GM12873 (cell line): ENCODE measurements at regions not wholly inside any gene's neighbourhood (a gene's known extent, or its start where the extent isn't known, plus 50 kb on each side); places are given as distances from the start of the nearest gene placed in this dataset.

Experiments
- TF ChIP-seq, protein P1 (sequence below): IDR thresholded peaks from 2 replicates; pipeline ENCODE4 v1.5.1; 2012; ENCODE audit warnings: low read depth, mild to moderate bottlenecking, moderate library complexity, low read length, control low read depth; ENCODE audit not compliant: insufficient read depth; ENCODE audit errors: missing control alignments

DNA sequence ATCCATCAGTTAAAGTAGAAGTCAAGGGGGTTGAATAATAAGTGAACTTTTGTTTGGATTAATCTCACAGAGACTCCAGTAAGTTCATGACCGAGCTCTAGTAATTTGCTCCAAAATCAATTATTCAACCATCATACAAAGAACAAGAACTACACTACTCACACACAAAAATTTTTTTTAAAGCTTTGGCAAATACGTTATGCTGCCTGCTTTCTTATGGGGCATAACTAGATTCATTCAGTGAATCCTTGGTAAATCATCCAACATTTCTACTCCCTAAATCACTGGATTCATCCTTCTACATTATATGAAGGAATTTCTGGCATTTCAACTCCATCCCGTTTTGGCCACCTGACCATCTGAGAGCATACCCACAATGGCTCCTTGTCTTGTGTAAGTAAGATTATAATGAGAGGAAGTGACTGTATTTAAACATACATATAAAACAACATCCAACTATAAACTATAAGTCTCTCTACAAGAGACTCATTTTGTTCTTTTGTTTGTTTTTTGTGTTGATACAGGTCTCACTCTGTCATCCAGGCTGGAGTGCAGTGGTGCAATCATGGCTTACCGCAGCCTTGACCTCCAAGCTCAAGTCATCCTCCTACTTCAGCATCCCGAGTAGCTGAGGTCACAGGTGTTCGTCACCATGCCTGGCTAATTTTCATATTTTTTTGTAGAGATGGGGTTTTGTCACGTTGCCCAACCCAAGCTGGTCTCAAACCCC lies 144.2 kb upstream of the LRRTM4 start:
- TF ChIP-seq, protein P1, sequence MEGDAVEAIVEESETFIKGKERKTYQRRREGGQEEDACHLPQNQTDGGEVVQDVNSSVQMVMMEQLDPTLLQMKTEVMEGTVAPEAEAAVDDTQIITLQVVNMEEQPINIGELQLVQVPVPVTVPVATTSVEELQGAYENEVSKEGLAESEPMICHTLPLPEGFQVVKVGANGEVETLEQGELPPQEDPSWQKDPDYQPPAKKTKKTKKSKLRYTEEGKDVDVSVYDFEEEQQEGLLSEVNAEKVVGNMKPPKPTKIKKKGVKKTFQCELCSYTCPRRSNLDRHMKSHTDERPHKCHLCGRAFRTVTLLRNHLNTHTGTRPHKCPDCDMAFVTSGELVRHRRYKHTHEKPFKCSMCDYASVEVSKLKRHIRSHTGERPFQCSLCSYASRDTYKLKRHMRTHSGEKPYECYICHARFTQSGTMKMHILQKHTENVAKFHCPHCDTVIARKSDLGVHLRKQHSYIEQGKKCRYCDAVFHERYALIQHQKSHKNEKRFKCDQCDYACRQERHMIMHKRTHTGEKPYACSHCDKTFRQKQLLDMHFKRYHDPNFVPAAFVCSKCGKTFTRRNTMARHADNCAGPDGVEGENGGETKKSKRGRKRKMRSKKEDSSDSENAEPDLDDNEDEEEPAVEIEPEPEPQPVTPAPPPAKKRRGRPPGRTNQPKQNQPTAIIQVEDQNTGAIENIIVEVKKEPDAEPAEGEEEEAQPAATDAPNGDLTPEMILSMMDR, result no peak

DNA sequence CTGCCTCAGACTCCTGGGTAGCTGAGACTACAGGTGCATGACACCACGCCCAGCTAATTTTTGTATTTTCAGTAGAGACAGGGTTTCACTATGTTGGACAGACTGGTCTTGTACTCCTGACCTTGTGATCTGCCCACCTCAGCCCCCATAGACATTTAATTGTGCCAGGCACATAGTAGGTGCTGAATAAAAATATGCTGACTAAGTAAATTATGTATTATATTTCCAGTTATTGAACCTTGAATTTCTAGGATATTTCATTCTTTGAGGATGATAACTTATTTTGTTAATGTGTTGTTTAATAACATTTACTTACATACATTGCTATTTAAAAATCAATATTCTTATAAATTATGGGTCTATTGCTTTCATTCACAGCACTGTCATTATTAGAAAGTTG lies 190.4 kb upstream of the LRRTM4 start:
- TF ChIP-seq, protein P1, result no peak

DNA sequence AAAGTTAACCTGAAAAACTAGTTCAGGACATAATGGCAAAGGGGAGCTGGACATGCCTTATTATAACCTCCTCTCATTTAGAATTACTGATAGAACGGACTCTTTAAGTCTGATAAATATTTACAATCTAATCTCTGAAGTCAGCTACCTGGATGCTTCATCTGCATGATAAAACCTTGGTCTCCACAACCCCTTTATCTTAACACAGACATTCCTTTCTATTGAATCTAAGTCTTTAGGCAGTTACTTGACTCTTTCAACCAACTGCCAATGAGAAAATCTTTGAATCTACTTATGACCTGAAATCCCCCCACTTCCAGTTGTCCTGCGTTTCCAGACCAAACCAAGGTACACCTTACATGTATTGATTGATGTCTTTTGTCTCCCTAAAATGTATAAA lies 191.2 kb upstream of the LRRTM4 start:
- TF ChIP-seq, protein P1, result no peak

DNA sequence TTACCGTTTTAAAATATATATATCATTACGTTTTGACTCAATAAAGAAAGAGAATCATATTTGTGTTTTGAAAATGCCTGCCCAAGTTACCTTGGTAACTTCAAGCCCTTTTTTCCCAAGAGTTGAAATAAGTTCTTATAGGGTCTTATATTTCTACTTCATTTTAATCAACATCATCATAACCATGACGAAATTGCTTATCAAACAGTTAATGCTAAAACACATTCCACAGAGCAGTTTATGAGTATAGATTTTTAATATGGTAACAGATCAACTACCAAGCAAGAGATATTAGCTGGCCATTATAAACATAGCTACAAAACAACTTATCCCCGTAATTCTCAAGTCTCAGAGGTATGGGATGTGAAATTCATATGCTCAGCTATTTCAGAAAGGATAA lies 197.9 kb upstream of the LRRTM4 start:
- TF ChIP-seq, protein P1, result no peak

DNA sequence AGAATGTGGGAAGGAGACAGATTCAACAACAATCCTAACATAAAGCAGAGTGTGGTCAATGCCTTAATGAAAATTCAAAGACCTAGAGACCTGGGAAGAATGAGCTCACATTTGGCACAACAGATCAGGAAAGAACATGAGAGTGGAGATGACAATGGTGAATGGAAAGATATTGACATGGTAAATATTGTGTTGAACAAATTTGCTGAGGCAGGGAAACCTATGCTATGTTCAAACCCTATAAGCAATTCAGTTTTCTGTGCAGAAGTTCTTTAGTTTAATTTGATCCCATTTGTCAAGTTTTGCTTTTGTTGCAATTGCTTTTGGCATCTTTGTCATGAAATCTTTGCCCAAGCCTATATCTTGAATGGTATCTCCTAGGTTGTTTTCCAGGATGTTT lies 199.4 kb upstream of the LRRTM4 start:
- TF ChIP-seq, protein P1, result no peak

DNA sequence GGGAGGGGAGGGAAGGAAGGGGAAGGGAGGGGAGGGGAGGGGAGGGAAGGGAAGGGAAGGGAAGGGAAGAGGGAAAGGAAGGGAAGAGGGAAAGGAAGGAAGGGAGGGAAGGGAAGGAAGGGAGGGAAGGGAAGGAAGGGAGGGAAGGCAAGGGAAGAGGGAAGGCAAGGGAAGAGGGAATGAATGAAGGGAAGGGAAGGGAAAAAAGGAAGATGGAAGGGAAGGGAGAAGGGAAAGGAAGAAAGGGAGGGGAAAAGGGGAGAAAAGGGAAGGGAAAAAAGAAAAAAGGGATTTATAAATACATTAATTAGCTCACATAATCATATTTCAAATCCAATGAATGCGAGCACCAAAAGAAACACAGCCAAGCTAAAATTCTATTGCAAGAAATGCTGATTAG lies 202.9 kb upstream of the LRRTM4 start:
- TF ChIP-seq, protein P1, result no peak

DNA sequence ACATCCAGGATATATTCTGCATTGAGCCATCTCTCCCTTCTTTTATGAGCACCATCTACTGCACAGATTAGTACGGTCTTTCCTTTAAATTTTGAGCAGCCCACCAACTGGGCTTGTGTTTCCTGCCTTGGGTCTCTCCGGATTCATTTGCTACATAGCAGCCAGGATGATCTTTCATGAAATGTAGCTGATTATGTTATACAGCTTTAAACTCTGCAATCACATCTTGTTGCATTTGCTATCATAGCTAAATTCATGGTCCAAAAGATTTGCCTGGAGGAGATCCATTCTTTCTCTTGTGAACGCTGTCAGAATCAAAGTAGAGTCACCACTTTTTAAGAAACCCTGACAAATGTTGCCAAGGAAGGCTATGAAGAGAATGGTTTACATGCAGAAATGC lies 215.1 kb upstream of the LRRTM4 start:
- TF ChIP-seq, protein P1, result no peak
